ENCODE measurements at regions not wholly inside any gene's neighbourhood (a gene's known extent, or its start where the extent isn't known, plus 50 kb on each side); places are given as distances from the start of the nearest gene placed in this dataset.

GRCh38 chr20:7523288-7523687 is 417.0 kb downstream of the HAO1 start:
- TF ChIP-seq CTCF (IDR thresholded peaks at IDR 0.05) = no peak
- TF ChIP-seq POLR2A (IDR thresholded peaks at IDR 0.05) = no peak

Data from transverse colon (tissue), 3 donors.